Endothelial cell of umbilical vein (primary cell): ENCODE measurements at regions not wholly inside any gene's neighbourhood (a gene's known extent, or its start where the extent isn't known, plus 50 kb on each side); places are given as distances from the start of the nearest gene placed in this dataset.

Experiments used
- BruUV-seq: library from RNA; stranded (reverse); fragments of 400-500 nt; replicated peaks from 2 replicates; lab custom pipeline; 2021; lab: Mats Ljungman, UMichigan
- CTCF ChIA-PET: fragments of 300-600, 350-600 bp; sonication (Branson Sonifier 250); formaldehyde crosslinking; loops from one replicate; lab custom pipeline; 2021; ENCODE audit warnings: antibody characterized with exemption, inconsistent platforms; lab: Charles Lee
- POLR2A ChIA-PET: fragments of 300-600, 350-600 bp; sonication (Branson Sonifier 250); formaldehyde crosslinking; loops from one replicate; lab custom pipeline; 2021; ENCODE audit warnings: antibody characterized with exemption, inconsistent platforms; lab: Charles Lee
- DNase-seq: peaks from one replicate; pipeline ENCODE4 v3.0.0-alpha.2; 2011; ENCODE audit warnings: low read depth, low spot score
- FAIRE-seq: peaks from 2 replicates; lab custom pipeline; 2011; peaks lifted over from hg19 to GRCh38; lab: Jason Lieb, UNC
- H2AFZ ChIP-seq: 2 replicates; pipeline ENCODE4 v1.6.0; 2012; ENCODE audit warnings: low read depth, low read length, control low read depth, inconsistent platforms
- H3K27ac ChIP-seq: 2 replicates; pipeline ENCODE4 v1.5.1; 2011; ENCODE audit warnings: low read depth, mild to moderate bottlenecking, control low read depth, low read length, moderate library complexity; ENCODE audit not compliant: insufficient read depth
- H3K27me3 ChIP-seq, 2 experiments: 2 replicates each; pipeline versions ENCODE4 v1.6.0 to v1.6.1; 2011; ENCODE audit warnings: low read length in 2 of 2, mixed read lengths in 1 of 2; ENCODE audit not compliant: control insufficient read depth in 2 of 2, insufficient read depth in 2 of 2
- H3K36me3 ChIP-seq, 2 experiments: 2 replicates in 1 of 2; 3 replicates in 1 of 2; pipeline ENCODE4 v1.5.1; 2011; ENCODE audit warnings: low read length in 2 of 2, mild to moderate bottlenecking in 1 of 2, moderate library complexity in 1 of 2; ENCODE audit not compliant: control insufficient read depth in 2 of 2, insufficient read depth in 2 of 2; ENCODE audit errors: extremely low read depth in 1 of 2
- H3K4me1 ChIP-seq: 3 replicates; pipeline ENCODE4 v1.5.1; 2011; ENCODE audit warnings: mild to moderate bottlenecking, low read length; ENCODE audit not compliant: control insufficient read depth, insufficient read depth; ENCODE audit errors: extremely low read depth
- H3K4me2 ChIP-seq: 2 replicates; pipeline ENCODE4 v1.6.1; 2011; ENCODE audit warnings: low read length, control low read depth, mixed read lengths; ENCODE audit not compliant: insufficient read depth
- H3K4me3 ChIP-seq, 3 experiments: fragments of 200-600 bp in 1 of 3; sonication (generic), shearing (Covaris generic) in 1 of 3; replicated peaks in 1 of 3; 2 replicates each; pipeline ENCODE4 v1.5.1; 2011 to 2016; ENCODE audit warnings: control low read depth in 3 of 3, low read length in 3 of 3, mild to moderate bottlenecking in 2 of 3, inconsistent platforms in 1 of 3, low read depth in 1 of 3, moderate library complexity in 1 of 3; ENCODE audit not compliant: insufficient read depth in 1 of 3
- H3K79me2 ChIP-seq: 2 replicates; pipeline ENCODE4 v1.6.0; 2012; ENCODE audit warnings: low read length, inconsistent platforms; ENCODE audit not compliant: control insufficient read depth, insufficient read depth
- H3K9ac ChIP-seq: replicated peaks from 2 replicates; pipeline ENCODE3; 2011; ENCODE audit warnings: low read length, control low read depth; ENCODE audit not compliant: insufficient read depth; ENCODE audit errors: extremely low read depth
- H3K9me1 ChIP-seq: replicated peaks from 3 replicates; pipeline ENCODE4 v1.6.0; 2011; ENCODE audit warnings: mild to moderate bottlenecking, low read length; ENCODE audit not compliant: control insufficient read depth, insufficient read depth; ENCODE audit errors: extremely low read depth
- H3K9me3 ChIP-seq: replicated peaks from 2 replicates; pipeline ENCODE4 v1.5.1; 2012; ENCODE audit warnings: low read length, inconsistent platforms; ENCODE audit not compliant: control insufficient read depth, insufficient read depth
- H4K20me1 ChIP-seq: replicated peaks from 2 replicates; pipeline ENCODE3; 2011; ENCODE audit warnings: mild to moderate bottlenecking, low read length; ENCODE audit not compliant: control insufficient read depth, insufficient read depth; ENCODE audit errors: extremely low read depth
- CTCF ChIP-seq, 2 donors: IDR thresholded peaks; 1 replicate in 1 of 2; 2 replicates in 1 of 2; pipeline ENCODE4 v1.5.1; 2011; ENCODE audit warnings: low read length in 2 of 2, mild to moderate bottlenecking in 2 of 2, moderate library complexity in 2 of 2, control low read depth in 1 of 2, inconsistent platforms in 1 of 2, low read depth in 1 of 2; ENCODE audit not compliant: insufficient read depth in 1 of 2; ENCODE audit errors: extremely low read depth in 1 of 2
- EZH2 ChIP-seq: IDR thresholded peaks from 2 replicates; pipeline ENCODE4 v1.6.1; 2012; ENCODE audit warnings: borderline replicate concordance, low read depth, mild to moderate bottlenecking, moderate library complexity, low read length, inconsistent platforms; ENCODE audit not compliant: severe bottlenecking
- FOS ChIP-seq: IDR thresholded peaks from 2 replicates; pipeline ENCODE4 v1.6.1; 2011; ENCODE audit warnings: mild to moderate bottlenecking, low read length, moderate library complexity, borderline replicate concordance; ENCODE audit not compliant: insufficient read depth
- GATA2 ChIP-seq: IDR thresholded peaks from 2 replicates; pipeline ENCODE4 v1.7.0; 2011; ENCODE audit warnings: low read depth, mild to moderate bottlenecking, moderate library complexity, mixed read lengths, low read length; ENCODE audit not compliant: insufficient read length, insufficient read depth
- JUN ChIP-seq: IDR thresholded peaks from 2 replicates; pipeline ENCODE4 v1.6.1; 2011; ENCODE audit warnings: borderline replicate concordance, low read depth; ENCODE audit not compliant: insufficient read length, insufficient read depth
- MAX ChIP-seq: IDR thresholded peaks from 2 replicates; pipeline ENCODE4 v1.6.1; 2011; ENCODE audit not compliant: insufficient read depth, insufficient read length
- MYC ChIP-seq: IDR thresholded peaks from one replicate; pipeline ENCODE4 v1.6.1; 2011; ENCODE audit warnings: mild to moderate bottlenecking, low read depth, low read length
- POLR2A ChIP-seq: IDR thresholded peaks from 2 replicates; pipeline ENCODE4 v1.6.1; 2012; ENCODE audit warnings: low read depth, mild to moderate bottlenecking, control low read depth, low read length
- POLR2AphosphoS5 ChIP-seq: IDR thresholded peaks from 2 replicates; pipeline ENCODE4 v1.6.1; 2012; ENCODE audit warnings: low read depth, mild to moderate bottlenecking, control low read depth, low read length, moderate library complexity; ENCODE audit not compliant: insufficient read depth
- dilution Hi-C: fragments of 300-500 bp; cut with MboI; formaldehyde crosslinking; loops from one replicate; pipeline ENCODE4 v1.15.0; 2019; ENCODE audit warnings: low sequenced_read_pairs; ENCODE audit not compliant: extremely low pct_ligation_motif_present
- intact Hi-C: fragments of 100-400 bp; cut with micrococcal nuclease; formaldehyde crosslinking; loops from one replicate; pipeline ENCODE4 v1.10.0; 2022

GRCh38 chr5:68373050-68373449 lies 157.5 kb downstream of the PIK3R1 start:
- H3K9ac ChIP-seq = no peak overlapping the region
- no peaks in the 10 kb centered on the region for H3K9me1 ChIP-seq
- H3K4me3 ChIP-seq = no peak overlapping the region
- H3K27ac ChIP-seq = no peak overlapping the region
- POLR2A ChIA-PET = no interaction called here
- CTCF ChIA-PET = no interaction called here
- FAIRE-seq (no peak), DNase-seq (no peak)
- no peaks in the 10 kb centered on the region for H3K4me1 ChIP-seq
- H4K20me1 ChIP-seq = no peaks in the 10 kb centered on the region
- BruUV-seq = no TSS peak
- H3K27me3 ChIP-seq = peaks cover 6 to 9% of the 10 kb centered on the region in 2 experiments
- H3K9me3 ChIP-seq = no peaks in the 10 kb centered on the region
- intact Hi-C loops = no loop called here
- TF ChIP-seq POLR2A (no peak), EZH2 (no peak), JUN (no peak), GATA2 (no peak), MAX (no peak), FOS (no peak), MYC (no peak), CTCF (IDR thresholded peaks at IDR 0.05; ENCODE audit: extremely low read depth in 1 of 2, insufficient read depth in 1 of 2, low read depth in 1 of 2, low read length in 2 of 2) (no peak), POLR2AphosphoS5 (no peak)
- H3K4me2 ChIP-seq = no peak overlapping the region
- dilution Hi-C loops = no loop called here
- no peaks in the 10 kb centered on the region for H3K36me3 ChIP-seq
- no peaks in the 10 kb centered on the region for H3K79me2 ChIP-seq
- no peak overlapping the region for H2AFZ ChIP-seq
